Naive thymus-derived CD4-positive, alpha-beta T cell (primary cell): ENCODE measurements at regions not wholly inside any gene's neighbourhood (a gene's known extent, or its start where the extent isn't known, plus 50 kb on each side); places are given as distances from the start of the nearest gene placed in this dataset.
"Not testable (repeated sequence)": the region's sequence is repeated elsewhere in the genome, so short reads cannot be mapped to it uniquely, and the experiment has no call there.

ENCODE experiments used
- ATAC-seq: fragments of 150-1000 bp; cut with Tn5 transposase; 2 replicates; pipeline ENCODE4 v1.10.0; 2021; ENCODE audit warnings: mild to moderate bottlenecking, moderate library complexity
- CTCF ChIA-PET: fragments of 350-600 bp; sonication (Branson Sonifier 250); formaldehyde crosslinking; loops from one replicate; lab custom pipeline; 2021; ENCODE audit warnings: antibody characterized with exemption; lab: Charles Lee
- POLR2A ChIA-PET: fragments of 350-600 bp; sonication (Branson Sonifier 250); formaldehyde crosslinking; loops from one replicate; lab custom pipeline; 2021; ENCODE audit warnings: antibody characterized with exemption, inconsistent platforms; lab: Charles Lee
- DNase-seq, 9 donors: peaks; one replicate each; pipeline versions ENCODE4 v3.0.0 to v3.0.0-alpha.2; 2020 to 2022; ENCODE audit warnings: mixed read lengths in 1 of 9
- H3K27ac ChIP-seq: one replicate; pipeline ENCODE4 v1.7.0; 2013; ENCODE audit warnings: mild to moderate bottlenecking, low read depth, low read length, moderate library complexity
- H3K27me3 ChIP-seq, 2 donors: one replicate each; pipeline ENCODE4 v1.7.0; 2013; ENCODE audit warnings: low read length in 2 of 2, mild to moderate bottlenecking in 2 of 2, moderate library complexity in 2 of 2; ENCODE audit not compliant: control insufficient read depth in 2 of 2, insufficient read depth in 2 of 2
- H3K36me3 ChIP-seq, 3 experiments: 1 replicate in 2 of 3; 2 replicates in 1 of 3; pipeline ENCODE4 v1.7.0; 2013; ENCODE audit warnings: low read length in 3 of 3, mild to moderate bottlenecking in 3 of 3, moderate library complexity in 1 of 3; ENCODE audit not compliant: insufficient read depth in 3 of 3, control insufficient read depth in 2 of 3
- H3K4me1 ChIP-seq, 2 donors: one replicate each; pipeline ENCODE4 v1.7.0; 2013; ENCODE audit warnings: low read length in 2 of 2, mild to moderate bottlenecking in 2 of 2, moderate library complexity in 1 of 2; ENCODE audit not compliant: control insufficient read depth in 2 of 2, insufficient read depth in 2 of 2
- H3K4me3 ChIP-seq: 2 replicates; pipeline ENCODE4 v1.7.0; 2013; ENCODE audit warnings: mild to moderate bottlenecking, low read length
- H3K9me3 ChIP-seq, 3 experiments: 1 replicate in 2 of 3; 2 replicates in 1 of 3; pipeline ENCODE4 v1.7.0; 2013; ENCODE audit warnings: low read length in 3 of 3; ENCODE audit not compliant: control insufficient read depth in 2 of 3
- H3K27ac Mint-ChIP-seq, 9 donors: one replicate each; pipeline ENCODE4 v1.8.0; 2020 to 2022; ENCODE audit warnings: mixed read lengths in 9 of 9, mild to moderate bottlenecking in 8 of 9, moderate library complexity in 5 of 9, inconsistent platforms in 2 of 9
- H3K27me3 Mint-ChIP-seq, 5 donors: one replicate each; pipeline ENCODE4 v1.8.0; 2021 to 2022; ENCODE audit warnings: mixed read lengths in 5 of 5, mild to moderate bottlenecking in 1 of 5
- H3K36me3 Mint-ChIP-seq, 5 donors: one replicate each; pipeline ENCODE4 v1.8.0; 2020 to 2022; ENCODE audit warnings: mixed read lengths in 5 of 5, mild to moderate bottlenecking in 3 of 5, inconsistent platforms in 1 of 5
- H3K4me1 Mint-ChIP-seq, 7 donors: one replicate each; pipeline ENCODE4 v1.8.0; 2020 to 2022; ENCODE audit warnings: mixed read lengths in 7 of 7, mild to moderate bottlenecking in 3 of 7, inconsistent platforms in 1 of 7
- H3K4me3 Mint-ChIP-seq, 10 donors: one replicate each; pipeline ENCODE4 v1.8.0; 2020 to 2022; ENCODE audit warnings: mild to moderate bottlenecking in 10 of 10, mixed read lengths in 10 of 10, moderate library complexity in 6 of 10, inconsistent platforms in 2 of 10
- H3K9me3 Mint-ChIP-seq, 11 donors: one replicate each; pipeline ENCODE4 v1.8.0; 2020 to 2022; ENCODE audit warnings: mixed read lengths in 11 of 11, mild to moderate bottlenecking in 4 of 11, inconsistent platforms in 1 of 11, moderate library complexity in 1 of 11
- intact Hi-C, 2 donors: fragments of 100-400 bp; cut with micrococcal nuclease; formaldehyde crosslinking; loops; one replicate each; pipeline ENCODE4 v1.15.1; 2023

GRCh38 chr4:66555301-66555700 lies 885.0 kb upstream of the EPHA5 start:
- Mint-ChIP-seq H3K4me1 (no peaks in the 10 kb centered on the region), H3K4me3 (no peak overlapping the region), H3K27me3 (no peaks in the 10 kb centered on the region), H3K27ac (no peak overlapping the region), H3K9me3 (peaks cover 0 to 12% (median 3%) of the 10 kb centered on the region in 11 donors), H3K36me3 (no peaks in the 10 kb centered on the region)
- Histone ChIP-seq H3K4me3 (no peak overlapping the region), H3K9me3 (no peaks in the 10 kb centered on the region), H3K27ac (no peak overlapping the region), H3K36me3 (no peaks in the 10 kb centered on the region), H3K4me1 (no peaks in the 10 kb centered on the region), H3K27me3 (no peaks in the 10 kb centered on the region)
- ChIA-PET CTCF (no interaction called here), POLR2A (no interaction called here)
- ATAC-seq, result no peak
- intact Hi-C loops, result no loop called here
- no peak for DNase-seq

DNA sequence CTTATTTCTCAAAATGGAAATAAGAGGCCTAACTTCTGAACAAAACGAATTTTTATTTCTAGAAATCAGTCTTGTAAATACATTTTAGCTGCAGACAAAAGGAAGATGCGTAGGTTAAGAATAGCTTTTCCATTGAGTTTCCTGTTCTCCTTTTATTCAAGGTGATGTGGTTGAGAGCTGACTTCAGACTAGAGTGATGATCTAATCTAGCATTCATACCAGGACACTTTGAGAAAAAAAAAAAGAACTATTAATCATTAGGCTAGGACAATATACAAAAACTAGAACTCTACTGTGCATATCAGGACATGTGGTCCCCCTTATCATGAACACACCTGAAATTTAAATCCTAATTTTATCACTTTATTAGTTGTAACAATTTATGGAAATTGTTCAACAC lies 884.5 kb upstream of the EPHA5 start:
- CTCF ChIA-PET, result no interaction called here
- H3K4me3 ChIP-seq, result no peak overlapping the region
- H3K36me3 ChIP-seq, result no peaks in the 10 kb centered on the region
- H3K27me3 Mint-ChIP-seq, result no peaks in the 10 kb centered on the region
- POLR2A ChIA-PET, result no interaction called here
- H3K27me3 ChIP-seq, result no peaks in the 10 kb centered on the region
- no peak overlapping the region for H3K27ac ChIP-seq
- no peaks in the 10 kb centered on the region for H3K36me3 Mint-ChIP-seq
- intact Hi-C loops, result no loop called here
- H3K4me1 ChIP-seq, result no peaks in the 10 kb centered on the region
- DNase-seq, result no peak
- no peak overlapping the region for H3K4me3 Mint-ChIP-seq
- H3K4me1 Mint-ChIP-seq, result no peaks in the 10 kb centered on the region
- ATAC-seq, result no peak
- H3K9me3 ChIP-seq, result no peaks in the 10 kb centered on the region
- peaks cover 0 to 12% (median 3%) of the 10 kb centered on the region in 11 donors for H3K9me3 Mint-ChIP-seq
- no peak overlapping the region for H3K27ac Mint-ChIP-seq

DNA sequence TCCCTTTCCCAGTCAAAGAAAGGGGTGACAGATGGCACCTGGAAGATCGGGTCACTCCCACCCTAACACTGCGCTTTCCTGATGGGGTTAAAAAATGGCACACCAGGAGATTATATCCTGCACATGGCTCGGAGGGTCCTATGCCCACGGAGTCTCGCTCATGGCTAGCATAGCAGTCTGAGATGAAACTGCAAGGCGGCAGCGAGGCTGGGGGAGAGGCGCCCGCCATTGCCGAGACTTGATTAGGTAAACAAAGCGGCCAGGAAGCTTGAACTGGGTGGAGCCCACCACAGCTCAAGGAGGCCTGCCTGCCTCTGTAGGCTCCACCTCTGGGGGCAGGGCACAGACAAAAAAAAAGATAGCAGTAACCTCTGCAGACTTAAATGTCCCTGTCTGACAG lies 875.0 kb upstream of the EPHA5 start:
- H3K4me1 ChIP-seq, DNase-seq, intact Hi-C loops, H3K4me3 ChIP-seq, ATAC-seq, H3K27me3 ChIP-seq, H3K27ac Mint-ChIP-seq, CTCF ChIA-PET, H3K27ac ChIP-seq, POLR2A ChIA-PET, H3K27me3 Mint-ChIP-seq, H3K4me3 Mint-ChIP-seq, H3K9me3 ChIP-seq, H3K36me3 ChIP-seq, H3K4me1 Mint-ChIP-seq, H3K36me3 Mint-ChIP-seq: not testable (repeated sequence)
- H3K9me3 Mint-ChIP-seq, result peaks cover 0 to 33% (median 12%) of the 10 kb centered on the region in 11 donors

- H3K27ac Mint-ChIP-seq, result no peak overlapping the region
- ATAC-seq (no peak), DNase-seq (no peak)
- H3K4me3 ChIP-seq, result no peak overlapping the region
- CTCF ChIA-PET, result no interaction called here
- no peaks in the 10 kb centered on the region for H3K27me3 ChIP-seq
- no peak overlapping the region for H3K4me3 Mint-ChIP-seq
- H3K27ac ChIP-seq, result no peak overlapping the region
- H3K36me3 ChIP-seq, result no peaks in the 10 kb centered on the region
- intact Hi-C loops, result no loop called here
- H3K27me3 Mint-ChIP-seq, result no peaks in the 10 kb centered on the region
- H3K4me1 ChIP-seq, result no peaks in the 10 kb centered on the region
- H3K36me3 Mint-ChIP-seq, result peaks cover 0 to 6% (median 0%) of the 10 kb centered on the region in 5 donors
- H3K9me3 ChIP-seq, result peaks cover 0 to 5% (median 0%) of the 10 kb centered on the region in 3 experiments
- POLR2A ChIA-PET, result no interaction called here
- H3K9me3 Mint-ChIP-seq, result peaks cover 0 to 29% (median 12%) of the 10 kb centered on the region in 11 donors
- no peaks in the 10 kb centered on the region for H3K4me1 Mint-ChIP-seq
Observed at GRCh38 chr4:66544281-66544680, 874.0 kb upstream of the EPHA5 start.

DNA sequence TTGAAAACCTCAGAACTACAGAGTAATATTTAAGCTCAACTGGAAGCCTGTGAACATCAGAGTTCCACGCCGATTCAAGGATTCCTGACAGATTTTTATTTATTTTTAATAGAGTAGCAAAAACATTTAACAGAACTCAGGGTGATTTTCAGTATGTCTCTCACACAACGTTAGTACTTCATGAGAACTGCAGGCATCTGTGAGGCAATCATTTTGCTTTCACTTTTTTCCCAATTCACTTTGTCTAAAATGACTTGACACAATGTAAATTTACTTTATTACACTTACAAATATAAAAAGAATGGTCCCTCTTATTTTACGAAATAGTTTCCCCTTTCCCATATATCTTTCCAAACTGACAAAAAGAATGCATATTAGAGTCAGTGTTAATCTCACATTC lies 869.5 kb upstream of the EPHA5 start:
- intact Hi-C loops, result no loop called here
- Mint-ChIP-seq H3K9me3 (peaks cover 2 to 17% (median 6%) of the 10 kb centered on the region in 11 donors), H3K36me3 (no peaks in the 10 kb centered on the region), H3K27ac (no peak overlapping the region), H3K4me3 (no peak overlapping the region), H3K4me1 (no peaks in the 10 kb centered on the region), H3K27me3 (no peaks in the 10 kb centered on the region)
- no peak for ATAC-seq
- no peaks in the 10 kb centered on the region for H3K27me3 ChIP-seq
- no peaks in the 10 kb centered on the region for H3K36me3 ChIP-seq
- H3K4me3 ChIP-seq, result no peak overlapping the region
- ChIA-PET CTCF (no interaction called here), POLR2A (no interaction called here)
- H3K27ac ChIP-seq, result no peak overlapping the region
- no peak for DNase-seq
- H3K9me3 ChIP-seq, result peaks cover 0 to 5% (median 0%) of the 10 kb centered on the region in 3 experiments
- H3K4me1 ChIP-seq, result no peaks in the 10 kb centered on the region

- H3K4me1 ChIP-seq, result no peaks in the 10 kb centered on the region
- DNase-seq, result no peak
- CTCF ChIA-PET, result no interaction called here
- peaks cover 0 to 2% (median 0%) of the 10 kb centered on the region in 3 experiments for H3K9me3 ChIP-seq
- H3K27ac ChIP-seq, result no peak overlapping the region
- no peak overlapping the region for H3K27ac Mint-ChIP-seq
- H3K27me3 Mint-ChIP-seq, result no peaks in the 10 kb centered on the region
- no peaks in the 10 kb centered on the region for H3K27me3 ChIP-seq
- POLR2A ChIA-PET, result no interaction called here
- no peak overlapping the region for H3K4me3 Mint-ChIP-seq
- no peak for ATAC-seq
- intact Hi-C loops, result no loop called here
- peaks cover 0 to 24% (median 5%) of the 10 kb centered on the region in 11 donors for H3K9me3 Mint-ChIP-seq
- H3K4me3 ChIP-seq, result no peak overlapping the region
- H3K4me1 Mint-ChIP-seq, result no peaks in the 10 kb centered on the region
- H3K36me3 Mint-ChIP-seq, result no peaks in the 10 kb centered on the region
- no peaks in the 10 kb centered on the region for H3K36me3 ChIP-seq
Observed at GRCh38 chr4:66524781-66525180, 854.5 kb upstream of the EPHA5 start.

DNA sequence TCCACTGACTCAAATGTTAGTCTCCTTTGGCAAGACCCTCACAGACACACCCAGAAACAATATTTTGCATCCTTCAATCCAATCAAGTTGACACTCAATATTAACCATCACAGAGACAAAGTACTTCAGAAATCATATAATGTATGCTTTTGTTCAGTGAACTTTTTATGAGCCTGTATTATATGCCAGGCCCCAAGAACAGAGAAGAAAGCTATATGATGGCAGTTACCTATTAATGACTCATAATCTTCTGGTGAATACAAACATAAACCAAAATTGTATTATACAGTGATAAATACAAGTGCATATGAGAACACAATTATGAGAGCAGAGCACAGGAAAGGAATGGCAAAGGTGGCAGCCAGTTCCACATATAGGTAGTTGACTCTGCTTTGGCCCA lies 852.0 kb upstream of the EPHA5 start:
- intact Hi-C loops, result no loop called here
- Histone ChIP-seq H3K9me3 (no peaks in the 10 kb centered on the region), H3K27me3 (no peaks in the 10 kb centered on the region), H3K4me1 (no peaks in the 10 kb centered on the region), H3K36me3 (no peaks in the 10 kb centered on the region), H3K27ac (no peak overlapping the region), H3K4me3 (no peak overlapping the region)
- Mint-ChIP-seq H3K4me3 (no peak overlapping the region), H3K27ac (no peak overlapping the region), H3K9me3 (peaks cover 0 to 14% (median 0%) of the 10 kb centered on the region in 11 donors), H3K4me1 (no peaks in the 10 kb centered on the region), H3K36me3 (no peaks in the 10 kb centered on the region), H3K27me3 (no peaks in the 10 kb centered on the region)
- ChIA-PET POLR2A (no interaction called here), CTCF (no interaction called here)
- DNase-seq (no peak), ATAC-seq (no peak)
